Kidney capillary endothelial cell (primary cell): ENCODE measurements at regions not wholly inside any gene's neighbourhood (a gene's known extent, or its start where the extent isn't known, plus 50 kb on each side); places are given as distances from the start of the nearest gene placed in this dataset.

ENCODE experiments used
- DNase-seq: peaks from one replicate; pipeline ENCODE4 v3.0.0-alpha.2; 2018; ENCODE audit warnings: low spot score

DNA sequence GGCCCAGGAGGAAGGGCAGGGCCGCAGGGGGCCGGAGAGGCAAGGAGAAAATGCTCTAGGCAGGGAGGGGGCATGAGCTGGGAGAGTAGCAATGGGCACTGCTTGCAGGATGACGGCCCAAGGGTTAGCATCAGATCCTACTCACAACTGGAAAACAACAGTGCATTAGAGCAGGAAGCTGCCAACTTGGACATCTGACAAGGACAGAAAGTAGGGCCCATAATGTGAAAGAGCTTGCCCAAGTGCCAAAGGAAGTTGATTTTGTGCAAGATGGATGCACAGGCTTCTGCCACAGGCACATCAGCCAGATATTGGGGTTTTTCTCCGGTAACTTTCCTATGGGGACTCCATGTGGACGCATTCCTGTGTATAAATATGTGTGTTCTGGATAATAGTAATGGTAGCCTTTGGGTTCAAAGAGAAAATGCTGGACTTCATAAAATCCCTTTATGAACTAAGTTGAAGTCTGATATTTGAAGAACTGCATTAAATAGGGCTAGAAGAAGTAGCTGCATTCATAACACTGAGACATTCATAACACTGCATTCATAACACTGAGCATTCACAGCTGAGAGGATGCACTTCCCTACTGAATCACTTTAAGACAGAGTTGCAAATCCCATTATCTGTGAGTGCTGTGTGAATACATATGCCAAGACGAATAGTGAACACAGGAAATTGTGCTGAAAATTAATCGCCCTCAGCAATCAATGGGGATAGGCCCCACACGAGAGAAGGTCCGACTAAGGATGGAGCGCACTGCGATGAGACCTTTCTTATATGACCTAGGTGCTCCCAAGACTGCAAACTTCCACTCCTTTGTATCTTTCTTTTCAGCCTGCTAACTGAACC, 235.6 kb upstream of the PRDM1 start:
- DNase-seq, result no peak

DNA sequence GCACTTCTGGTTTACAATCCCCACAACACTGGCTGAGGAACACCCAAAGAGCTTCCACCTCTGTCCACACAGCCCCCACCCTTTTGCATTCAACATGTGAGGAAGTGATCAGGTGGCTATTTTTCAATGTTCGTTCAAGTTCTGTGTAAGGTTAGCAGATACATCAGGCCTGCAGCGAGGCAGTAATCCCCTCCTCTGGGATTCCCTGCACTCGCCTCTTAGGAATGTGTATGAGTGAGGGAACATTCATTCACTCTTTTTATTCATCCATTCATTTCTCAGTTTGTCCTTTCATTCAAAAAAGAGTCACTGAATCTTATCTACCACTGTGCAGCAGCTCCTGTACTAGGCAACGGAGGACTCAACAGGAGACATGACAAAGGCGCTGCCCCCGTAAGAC, 236.4 kb upstream of the PRDM1 start:
- no peak for DNase-seq

- no peak for DNase-seq
These were observed 238.7 kb upstream of the PRDM1 start for GRCh38 chr6:105847433-105847832.

GRCh38 chr6:105844275-105844883, 241.8 kb upstream of the PRDM1 start:
- DNase-seq, result no peak

DNA sequence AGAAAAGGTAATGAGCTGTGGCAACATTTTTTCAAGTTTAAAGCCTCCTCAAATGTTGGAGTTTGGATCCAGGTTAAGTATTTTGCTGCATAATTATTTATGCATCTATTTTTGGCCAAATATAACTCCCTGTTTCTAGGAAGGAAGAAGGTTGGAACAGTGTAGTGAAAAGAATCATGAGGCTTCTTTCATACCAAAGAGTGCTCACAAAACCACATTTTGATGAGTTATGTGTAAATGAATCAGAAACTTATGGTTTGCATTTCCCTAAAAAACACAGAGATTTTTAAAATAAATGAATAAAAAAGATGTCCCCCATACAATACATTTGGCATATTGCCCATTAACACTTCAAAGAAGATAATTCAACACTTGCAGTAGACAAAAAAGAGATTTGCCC, 246.9 kb upstream of the PRDM1 start:
- DNase-seq, result no peak

GRCh38 chr6:105838171-105838570, 248.0 kb upstream of the PRDM1 start:
- DNase-seq, result no peak

GRCh38 chr6:105836889-105837288, 249.2 kb upstream of the PRDM1 start:
- DNase-seq, result no peak

DNA sequence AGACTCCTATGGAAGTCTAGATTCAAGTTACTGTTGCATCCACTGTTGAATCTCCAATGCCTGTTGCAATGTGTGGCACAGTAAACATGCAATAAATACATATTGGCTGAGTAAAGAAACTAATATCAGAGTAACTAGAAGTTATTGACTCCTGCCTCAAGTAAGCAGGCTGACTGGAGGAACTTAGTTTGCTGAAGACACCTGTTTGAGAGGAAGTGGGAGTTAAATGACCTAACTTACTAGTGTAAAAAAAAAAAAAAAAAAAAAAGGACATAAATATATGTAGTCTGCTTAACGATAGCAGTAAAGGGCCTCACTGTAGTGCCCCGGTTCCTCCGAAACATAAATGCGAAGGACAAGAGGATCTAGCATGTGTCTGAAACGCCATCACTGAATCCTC, 249.8 kb upstream of the PRDM1 start:
- DNase-seq, result no peak

DNA sequence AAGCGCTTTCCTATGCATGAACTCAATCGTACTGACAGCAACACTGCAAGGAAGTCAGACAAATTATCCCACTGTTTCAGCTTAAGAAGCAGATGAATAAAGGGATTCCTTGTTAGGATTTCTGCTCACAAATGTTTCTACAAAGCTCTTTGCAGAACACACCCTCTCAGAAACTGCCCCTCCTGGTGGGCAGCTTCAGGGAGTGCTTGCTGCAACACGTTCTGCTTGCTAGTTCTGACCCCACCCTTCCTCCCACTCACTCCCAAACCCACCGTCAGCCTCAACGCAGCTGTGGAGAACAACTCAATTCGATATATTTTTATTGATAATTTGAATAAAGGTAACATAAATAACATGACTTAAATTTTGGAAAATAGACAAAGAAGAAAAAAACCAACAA, 250.8 kb upstream of the PRDM1 start:
- DNase-seq, result no peak

DNA sequence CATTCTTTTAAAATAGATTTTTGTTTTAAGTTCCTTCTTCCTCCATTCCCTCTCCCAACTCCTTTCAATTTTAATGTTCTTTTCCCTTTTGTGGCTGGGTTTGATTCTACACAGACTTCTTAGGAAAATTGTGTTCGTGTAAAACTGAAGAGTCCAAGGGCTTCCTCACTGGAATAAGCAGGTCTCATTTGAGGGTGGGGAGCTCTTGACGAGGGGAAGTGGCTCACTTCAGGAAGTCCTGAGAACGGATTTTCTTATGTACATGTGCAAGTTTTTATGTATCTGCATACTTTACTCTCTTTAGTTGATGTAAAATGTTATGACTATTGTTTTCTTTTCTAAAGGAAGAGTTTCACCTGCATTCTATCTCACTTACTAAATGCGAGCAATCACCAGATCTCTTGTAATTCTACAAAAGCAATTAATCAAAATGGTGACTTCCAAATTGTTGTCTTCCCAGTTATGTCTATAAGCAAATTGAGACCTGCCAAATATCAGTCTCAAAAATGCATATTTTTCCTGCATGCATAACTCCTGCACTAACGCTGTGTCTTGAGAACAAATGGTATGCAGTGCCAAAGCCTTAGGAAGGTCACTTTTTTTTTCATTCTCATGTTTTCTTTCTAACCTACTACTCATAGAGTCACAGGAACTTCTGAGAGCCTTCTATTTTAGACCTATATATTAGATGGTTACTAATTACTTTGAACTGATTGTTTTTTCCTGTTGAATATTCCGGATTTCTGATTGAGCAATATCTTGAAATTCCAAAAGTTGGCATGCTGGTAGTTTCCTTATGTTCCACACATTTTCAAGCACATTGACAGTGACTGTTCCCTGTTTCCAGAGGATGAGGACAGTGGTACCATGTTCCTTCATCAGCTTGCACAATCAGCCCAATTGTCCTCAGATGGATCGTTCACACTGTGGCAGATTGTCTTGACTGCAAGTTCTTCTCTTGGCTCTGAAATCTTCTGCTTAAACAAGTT, 251.9 kb upstream of the PRDM1 start:
- DNase-seq, result no peak

DNA sequence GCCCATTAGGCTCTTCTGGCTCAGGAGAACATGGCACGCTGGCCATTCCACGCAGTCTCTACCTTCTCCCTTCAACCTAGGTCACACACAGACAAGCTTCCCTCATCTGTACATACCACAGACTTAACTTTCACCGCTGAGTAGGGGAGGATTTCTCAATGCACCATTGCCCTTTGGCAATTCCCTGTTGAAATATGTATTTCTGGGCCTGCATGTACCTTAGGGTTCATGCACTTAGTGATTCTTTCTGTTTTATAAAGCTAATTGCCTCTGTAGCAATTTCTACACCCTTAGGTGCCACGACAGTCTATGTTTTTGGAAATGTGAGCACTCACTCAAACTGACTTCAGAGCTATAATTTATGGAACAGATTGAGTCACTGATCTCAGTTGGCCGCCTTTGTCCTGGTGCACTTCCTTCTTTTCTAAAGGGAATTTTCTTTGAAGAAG, 253.8 kb upstream of the PRDM1 start:
- no peak for DNase-seq

GRCh38 chr6:105831311-105832097, 254.6 kb upstream of the PRDM1 start:
- DNase-seq, result no peak

- no peak for DNase-seq
These were observed 260.9 kb upstream of the PRDM1 start for GRCh38 chr6:105825210-105825609.

GRCh38 chr6:105824732-105825131, 261.4 kb upstream of the PRDM1 start:
- no peak for DNase-seq

DNA sequence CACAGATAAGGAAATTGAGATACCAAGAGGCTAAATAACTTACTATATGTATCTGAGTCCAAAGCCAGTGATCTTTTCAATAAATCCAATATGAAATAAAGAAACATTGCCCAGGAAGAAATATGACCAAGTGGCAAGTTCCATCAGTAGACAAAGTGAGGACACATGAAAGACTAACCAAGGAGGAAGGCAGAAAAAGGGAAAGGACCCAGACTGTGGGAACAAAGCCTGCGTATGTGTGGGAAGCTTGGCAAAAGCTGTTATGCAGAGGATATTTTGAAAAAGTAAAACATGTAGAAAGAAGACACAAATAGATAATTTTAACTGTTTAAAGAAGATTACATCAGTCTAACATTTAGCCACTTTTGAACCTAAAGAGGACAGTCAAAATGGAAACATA, 264.4 kb upstream of the PRDM1 start:
- DNase-seq, result no peak

DNA sequence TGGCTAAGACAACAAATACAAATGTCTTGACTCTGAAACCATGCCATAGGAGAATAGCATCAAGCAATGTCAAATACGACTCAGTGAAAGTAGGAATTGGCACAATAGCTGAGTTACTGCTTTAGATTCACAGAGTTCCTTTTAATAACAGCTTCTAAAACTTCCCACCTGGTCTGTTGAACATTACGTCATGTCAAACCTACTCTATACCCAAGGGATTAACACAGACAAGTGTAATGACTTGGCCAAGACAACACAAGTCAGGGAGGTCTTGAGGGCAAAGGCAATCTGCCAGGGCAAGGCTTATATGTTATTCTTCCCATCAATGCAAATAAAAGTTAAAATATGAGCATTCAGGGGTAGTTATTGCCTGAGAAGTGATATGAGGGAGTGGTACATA, 265.1 kb upstream of the PRDM1 start:
- DNase-seq, result no peak

- no peak for DNase-seq
These were observed 266.4 kb upstream of the PRDM1 start for GRCh38 chr6:105819745-105820144.

- DNase-seq, result no peak
These were observed 267.6 kb upstream of the PRDM1 start for GRCh38 chr6:105818505-105818904.

GRCh38 chr6:105817961-105818360, 268.2 kb upstream of the PRDM1 start:
- no peak for DNase-seq

- DNase-seq, result no peak
These were observed 268.8 kb upstream of the PRDM1 start for GRCh38 chr6:105817370-105817769.

- DNase-seq, result no peak
These were observed 269.3 kb upstream of the PRDM1 start for GRCh38 chr6:105816847-105817246.
